GM18517 (cell line): ENCODE measurements at regions not wholly inside any gene's neighbourhood (a gene's known extent, or its start where the extent isn't known, plus 50 kb on each side); places are given as distances from the start of the nearest gene placed in this dataset.

Source experiments
- ATAC-seq: cut with Tn5 transposase; IDR thresholded peaks from one replicate; pipeline ENCODE4 v1.9.1; 2021; ENCODE audit warnings: mild to moderate bottlenecking, moderate library complexity; ENCODE audit not compliant: unreplicated experiment

GRCh38 chr3:459311-459670 is 262.7 kb downstream of the CHL1 start:
- no peak for ATAC-seq

- ATAC-seq, result no peak
Measured at GRCh38 chr3:461006-461405, 264.4 kb downstream of the CHL1 start.

- ATAC-seq, result no peak
Measured at GRCh38 chr3:462851-463250, 266.3 kb downstream of the CHL1 start.

GRCh38 chr3:463252-464192 is 267.0 kb downstream of the CHL1 start:
- peak; percentile 99 for ATAC-seq

- ATAC-seq, result peak; percentile 20
Measured at GRCh38 chr3:464255-464654, 267.7 kb downstream of the CHL1 start.

- no peak for ATAC-seq
Measured at GRCh38 chr3:468172-468571, 271.6 kb downstream of the CHL1 start.

- ATAC-seq, result no peak
Measured at GRCh38 chr3:473033-473800, 276.7 kb downstream of the CHL1 start.

GRCh38 chr3:474828-475227 is 278.3 kb downstream of the CHL1 start:
- no peak for ATAC-seq

- ATAC-seq, result no peak
Measured at GRCh38 chr3:480070-480469, 283.5 kb downstream of the CHL1 start.

- no peak for ATAC-seq
Measured at GRCh38 chr3:481111-481510, 284.5 kb downstream of the CHL1 start.

- ATAC-seq, result peak; percentile 63
Measured at GRCh38 chr3:481680-482079, 285.1 kb downstream of the CHL1 start.

- ATAC-seq, result no peak
Measured at GRCh38 chr3:482479-482878, 285.9 kb downstream of the CHL1 start.

GRCh38 chr3:484341-484740 is 287.8 kb downstream of the CHL1 start:
- ATAC-seq, result no peak

- no peak for ATAC-seq
Measured at GRCh38 chr3:487614-488013, 291.1 kb downstream of the CHL1 start.

GRCh38 chr3:492586-493316 is 296.2 kb downstream of the CHL1 start:
- ATAC-seq, result peak; percentile 71

- ATAC-seq, result no peak
Measured at GRCh38 chr3:494190-494589, 297.6 kb downstream of the CHL1 start.

GRCh38 chr3:498487-498886 is 301.9 kb downstream of the CHL1 start:
- ATAC-seq, result no peak

GRCh38 chr3:499001-499761 is 302.6 kb downstream of the CHL1 start:
- no peak for ATAC-seq

GRCh38 chr3:502486-502885 is 305.9 kb downstream of the CHL1 start:
- no peak for ATAC-seq

GRCh38 chr3:513301-513700 is 316.7 kb downstream of the CHL1 start:
- no peak for ATAC-seq

- no peak for ATAC-seq
Measured at GRCh38 chr3:514192-514591, 317.6 kb downstream of the CHL1 start.
